Activated CD4-positive, alpha-beta T cell treated with anti-CD3 and anti-CD28 coated beads, Interleukin-2, Interleukin-6, amounts not matched to agents 100 ng/mL and 50 ng/mL, durations not matched to agents 16 hours and 8 hours (primary cell): ENCODE measurements at regions not wholly inside any gene's neighbourhood (a gene's known extent, or its start where the extent isn't known, plus 50 kb on each side); places are given as distances from the start of the nearest gene placed in this dataset.
"Not testable (repeated sequence)": the region's sequence is repeated elsewhere in the genome, so short reads cannot be mapped to it uniquely, and the experiment has no call there.

Experiments
- DNase-seq: peaks from one replicate; pipeline ENCODE4 v3.0.0-alpha.2; 2020

DNA sequence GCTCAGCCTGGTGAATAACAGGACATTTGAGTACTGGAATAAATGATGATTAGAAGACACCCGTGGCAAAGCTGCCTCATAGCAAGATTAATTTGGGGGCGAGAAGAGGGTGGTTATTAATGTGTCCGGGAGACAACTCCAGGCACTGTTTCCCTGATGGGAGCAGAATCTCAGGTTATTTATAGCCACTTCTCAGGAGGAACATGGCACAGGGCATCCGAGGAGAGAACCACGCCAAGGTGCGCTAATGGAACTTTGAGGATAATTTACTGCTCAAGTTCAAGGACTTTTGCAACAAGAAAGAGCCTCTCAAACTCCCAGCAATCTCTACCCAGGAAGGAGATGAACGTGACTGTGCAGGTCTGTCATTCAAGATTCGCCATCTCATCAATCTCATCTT lies 362.5 kb upstream of the ERCC4 start:
- DNase-seq, result no peak

GRCh38 chr16:13558752-13559151 lies 361.2 kb upstream of the ERCC4 start:
- no peak for DNase-seq

DNA sequence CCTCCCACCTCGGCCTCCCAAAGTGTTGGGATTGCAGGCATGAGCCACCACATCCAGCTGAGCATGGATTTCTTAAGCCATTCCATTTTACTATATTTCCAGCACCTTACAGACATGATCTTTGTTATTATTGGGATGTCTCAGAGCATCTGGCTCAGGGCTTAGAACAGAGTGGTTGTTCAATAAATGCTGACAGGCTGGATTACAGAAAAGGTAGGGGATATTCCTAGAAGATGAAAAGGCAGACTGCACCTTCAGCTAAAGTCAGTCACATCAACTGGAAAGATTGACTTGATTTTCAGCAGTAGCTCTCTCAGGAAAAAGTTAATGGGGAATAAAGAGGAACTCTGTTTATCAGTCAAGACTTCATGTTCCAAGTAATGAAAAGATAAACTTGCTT lies 360.3 kb upstream of the ERCC4 start:
- DNase-seq, result no peak

- DNase-seq, result no peak
These were observed 359.8 kb upstream of the ERCC4 start for GRCh38 chr16:13560151-13560550.

DNA sequence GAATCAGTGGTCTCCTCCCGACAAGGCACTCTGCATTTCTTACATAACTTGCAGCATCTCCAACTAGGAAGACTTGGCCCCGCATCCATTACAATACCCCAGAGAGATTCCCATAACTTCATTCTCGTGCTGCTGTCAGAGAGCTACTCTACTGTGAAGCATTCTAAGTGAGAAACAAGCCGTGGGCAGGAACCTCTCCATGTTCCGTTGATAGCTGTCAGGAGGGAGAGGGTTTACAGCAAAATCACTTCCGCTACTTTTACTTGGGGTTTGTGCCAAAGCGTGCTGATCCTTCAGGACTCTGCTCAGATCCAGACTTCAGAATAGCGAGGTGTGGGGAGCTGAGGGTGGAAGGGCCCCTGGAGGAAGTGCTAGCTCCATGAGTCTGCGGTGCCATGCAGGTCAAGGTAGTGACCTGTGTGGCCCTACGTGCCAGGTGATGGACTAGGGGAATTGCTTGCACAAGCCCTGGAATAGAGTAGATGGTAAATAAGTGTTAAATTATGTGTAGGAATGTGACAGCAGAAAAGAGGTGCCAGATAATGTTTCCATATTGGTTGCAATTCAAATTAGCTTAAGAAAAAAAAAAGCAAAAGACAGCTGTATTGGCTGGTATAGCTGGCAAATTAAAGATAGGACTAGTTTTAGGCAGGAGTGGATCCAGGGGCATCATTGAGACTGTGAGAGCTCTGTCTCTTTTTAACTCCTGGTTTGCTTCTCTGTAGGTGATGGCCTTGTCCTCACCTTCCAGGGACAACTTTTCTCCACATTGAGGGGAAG lies 358.5 kb upstream of the ERCC4 start:
- no peak for DNase-seq

GRCh38 chr16:13568803-13569202 lies 351.2 kb upstream of the ERCC4 start:
- no peak for DNase-seq

- DNase-seq, result no peak
These were observed 350.0 kb upstream of the ERCC4 start for GRCh38 chr16:13569986-13570385.

- DNase-seq, result no peak
These were observed 348.9 kb upstream of the ERCC4 start for GRCh38 chr16:13571036-13571435.

DNA sequence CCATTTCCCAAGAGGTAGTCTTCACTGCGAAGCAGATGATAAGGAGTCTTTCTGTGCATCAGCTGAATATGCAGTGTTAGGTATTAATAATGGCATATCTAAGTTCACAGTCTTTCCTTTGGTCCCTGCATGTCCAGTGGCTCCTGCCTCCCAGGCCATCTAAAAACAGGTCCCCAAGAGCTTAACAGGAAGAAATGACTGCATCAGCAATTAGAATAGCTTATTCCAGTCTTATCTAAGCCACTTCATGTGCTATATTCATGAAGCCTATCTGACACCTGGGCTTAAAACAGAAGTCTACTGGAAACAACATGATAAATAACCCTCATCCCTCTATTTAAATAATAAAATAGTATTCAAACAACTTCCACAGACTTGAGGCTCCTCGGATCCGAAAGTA lies 346.1 kb upstream of the ERCC4 start:
- DNase-seq, result no peak

GRCh38 chr16:13586051-13586450 lies 333.9 kb upstream of the ERCC4 start:
- no peak for DNase-seq

DNA sequence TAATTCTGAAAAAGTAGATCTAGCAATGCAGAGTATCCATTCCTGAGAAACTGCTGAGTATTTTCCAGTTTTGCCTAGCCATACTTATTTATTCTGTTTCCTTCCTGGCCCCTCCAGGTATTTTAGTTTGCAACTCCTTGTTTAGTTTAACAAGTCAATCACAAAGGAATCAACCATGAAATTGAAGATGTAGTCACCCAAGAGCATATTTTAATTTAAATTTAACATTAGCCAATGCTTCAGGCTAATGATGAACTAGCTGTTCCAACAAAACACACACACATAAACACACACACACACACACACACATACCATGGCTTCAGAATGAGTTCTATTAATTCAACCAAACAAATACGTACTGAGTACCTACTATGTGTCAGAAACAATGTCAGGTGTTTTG lies 332.8 kb upstream of the ERCC4 start:
- DNase-seq, result no peak

DNA sequence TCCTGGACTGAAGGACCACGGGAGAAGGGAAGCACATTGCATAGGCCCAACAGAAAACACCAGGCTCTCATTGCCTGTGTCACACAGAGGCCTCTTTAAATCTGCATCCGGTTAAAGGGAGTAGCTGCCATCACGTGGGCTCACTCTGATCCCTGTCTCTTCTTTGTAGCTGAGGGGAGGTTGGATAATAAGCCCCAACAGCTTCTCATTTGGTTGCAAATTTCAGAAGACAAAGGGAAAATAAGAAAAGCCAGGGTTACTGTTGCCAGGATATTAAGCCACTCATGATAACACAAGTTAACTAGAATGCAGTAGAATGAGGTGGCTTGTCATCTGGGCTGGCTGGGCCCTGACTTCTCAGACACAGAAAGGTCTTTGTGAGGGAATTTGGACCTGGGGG lies 325.1 kb upstream of the ERCC4 start:
- no peak for DNase-seq

- DNase-seq, result no peak
These were observed 313.1 kb upstream of the ERCC4 start for GRCh38 chr16:13606804-13607203.

DNA sequence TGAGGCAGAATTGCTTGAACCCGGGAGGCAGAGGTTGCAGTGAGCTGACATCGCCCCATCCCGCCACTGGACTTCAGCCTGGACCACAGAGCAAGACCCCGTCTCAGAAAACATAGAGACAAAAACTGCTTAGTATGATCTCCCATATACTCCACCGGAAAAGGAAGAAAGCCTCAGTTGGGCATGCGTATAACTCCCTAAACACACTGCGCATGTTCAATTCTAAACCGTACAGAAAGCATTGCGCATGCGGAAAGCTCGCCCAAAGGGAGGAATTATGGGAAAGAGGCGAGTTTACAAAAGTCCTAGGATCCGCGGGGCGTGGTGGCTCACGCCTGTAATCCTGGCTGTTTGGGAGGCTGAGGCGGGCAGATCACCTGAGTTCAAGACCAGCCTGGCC lies 312.7 kb upstream of the ERCC4 start:
- no peak for DNase-seq

GRCh38 chr16:13611596-13611995 lies 308.4 kb upstream of the ERCC4 start:
- no peak for DNase-seq

- DNase-seq, result no peak
These were observed 307.3 kb upstream of the ERCC4 start for GRCh38 chr16:13612623-13613022.

DNA sequence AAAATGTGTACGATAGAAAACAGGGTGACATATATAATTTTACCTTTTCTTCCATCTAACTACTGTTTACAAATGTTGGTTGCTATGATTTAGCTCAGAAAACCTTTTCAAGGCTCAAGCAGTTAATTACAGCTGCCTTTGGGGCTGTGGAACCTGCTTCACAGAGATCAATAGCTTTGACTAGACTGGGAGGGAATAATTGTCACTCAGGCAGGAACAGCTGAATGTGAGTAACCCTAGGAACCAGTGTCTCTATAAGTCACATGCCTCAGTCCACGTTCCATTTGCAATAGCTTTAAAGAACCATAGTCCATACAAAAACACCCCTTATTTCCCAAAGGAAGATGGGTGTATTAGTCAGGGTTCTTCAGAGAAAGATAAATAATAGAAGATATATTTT lies 306.8 kb upstream of the ERCC4 start:
- DNase-seq, result no peak

DNA sequence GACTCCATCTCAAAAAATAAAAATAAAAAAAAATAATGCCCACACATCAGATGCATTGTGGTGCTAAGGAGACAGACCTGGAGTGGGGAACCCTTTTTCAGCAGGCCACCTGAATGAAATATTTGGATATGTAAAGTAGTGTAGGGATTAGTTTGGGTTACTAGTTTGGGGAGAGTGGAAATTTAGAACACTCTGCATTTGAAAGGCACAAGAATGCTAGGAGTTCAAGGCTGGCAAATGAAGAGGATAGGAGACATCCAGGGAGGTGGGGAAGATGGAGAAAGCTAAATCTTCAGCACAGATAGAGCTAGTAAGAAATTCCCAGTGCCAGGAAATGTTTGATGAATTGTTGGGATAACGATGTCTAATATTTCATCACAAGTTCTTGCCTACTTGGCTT lies 298.3 kb upstream of the ERCC4 start:
- no peak for DNase-seq

DNA sequence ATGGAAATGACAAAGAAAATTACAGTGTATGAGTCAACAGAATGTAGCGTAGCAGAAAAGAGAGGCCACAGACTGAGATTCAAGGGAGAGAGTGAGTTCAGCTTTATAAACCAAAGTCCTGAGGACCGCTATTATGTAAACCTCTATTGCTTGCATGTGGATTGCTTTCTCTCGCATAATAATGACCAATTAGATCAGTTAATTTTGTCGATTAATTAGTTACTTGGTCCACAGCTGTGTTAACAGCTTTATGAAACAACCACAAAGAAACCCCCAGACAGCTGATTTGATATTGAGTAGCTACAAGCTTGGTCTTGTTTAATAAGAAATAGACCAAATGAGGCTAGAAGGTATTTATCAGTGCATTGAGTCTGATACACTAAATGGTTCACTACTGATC lies 291.8 kb upstream of the ERCC4 start:
- DNase-seq, result no peak

DNA sequence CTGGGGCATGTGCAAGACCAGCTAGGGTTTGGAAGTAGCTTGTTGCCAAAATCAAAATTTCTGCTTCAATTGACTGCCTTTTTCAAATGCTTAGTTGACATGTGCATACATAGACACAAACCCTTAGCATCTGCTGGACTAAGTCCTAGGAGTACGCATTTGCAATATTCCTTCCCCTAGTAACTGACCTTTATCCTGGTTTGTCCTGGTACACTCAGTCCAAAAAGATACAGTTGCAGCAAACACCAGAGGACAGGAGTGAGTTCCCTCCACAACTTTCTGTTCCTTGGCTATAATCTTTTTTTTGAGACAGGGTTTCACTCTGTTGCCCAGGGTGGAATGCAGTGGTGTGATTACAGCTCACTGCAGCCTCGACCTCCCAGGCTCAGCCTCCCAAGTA lies 290.2 kb upstream of the ERCC4 start:
- DNase-seq, result no peak

GRCh38 chr16:13630374-13630773 lies 289.6 kb upstream of the ERCC4 start:
- no peak for DNase-seq

- no peak for DNase-seq
These were observed 288.7 kb upstream of the ERCC4 start for GRCh38 chr16:13631213-13631767.

GRCh38 chr16:13631916-13632315 lies 288.0 kb upstream of the ERCC4 start:
- DNase-seq, result no peak

DNA sequence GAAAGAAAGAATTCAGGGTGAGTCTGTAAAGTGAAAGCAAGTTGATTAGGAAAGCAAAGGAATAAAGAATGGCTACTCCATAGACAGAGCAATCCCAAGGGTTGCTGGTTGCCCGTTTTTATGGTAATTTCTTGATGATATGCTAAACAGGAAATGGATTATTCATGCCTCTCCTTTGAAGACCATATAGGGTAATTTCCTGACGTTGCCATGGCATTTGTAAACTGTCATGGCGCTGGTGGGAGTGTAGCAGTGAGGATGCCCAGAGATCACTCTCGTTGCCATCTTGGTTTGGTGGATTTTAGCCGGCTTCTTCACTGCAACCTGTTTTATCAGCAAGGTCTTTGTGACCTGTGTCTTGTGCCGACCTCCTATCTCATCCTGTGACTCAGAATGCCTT lies 287.4 kb upstream of the ERCC4 start:
- not testable (repeated sequence) for DNase-seq

GRCh38 chr16:13633391-13633861 lies 286.5 kb upstream of the ERCC4 start:
- no peak for DNase-seq
